H9 (cell line): ENCODE measurements at regions not wholly inside any gene's neighbourhood (a gene's known extent, or its start where the extent isn't known, plus 50 kb on each side); places are given as distances from the start of the nearest gene placed in this dataset.

Experiments
- DNase-seq: peaks from one replicate; pipeline ENCODE4 v3.0.0-alpha.2; 2017
- H2AFZ ChIP-seq: one replicate; pipeline ENCODE4 v1.6.1; 2013; ENCODE audit warnings: mild to moderate bottlenecking, low read length, control low read depth, moderate library complexity
- H2AK5ac ChIP-seq: 2 replicates; pipeline ENCODE4 v1.6.1; 2013; ENCODE audit warnings: low read length, control low read depth, mixed read lengths; ENCODE audit not compliant: insufficient read length
- H2BK120ac ChIP-seq: one replicate; pipeline ENCODE4 v1.6.1; 2013; ENCODE audit warnings: low read depth, mild to moderate bottlenecking, low read length, control low read depth, inconsistent platforms; ENCODE audit not compliant: poor library complexity, severe bottlenecking
- H2BK12ac ChIP-seq: 2 replicates; pipeline ENCODE4 v1.6.1; 2013; ENCODE audit warnings: low read length, control low read depth, mixed read lengths, low read depth; ENCODE audit not compliant: insufficient read length
- H2BK15ac ChIP-seq: 2 replicates; pipeline ENCODE4 v1.6.1; 2013; ENCODE audit warnings: low read depth, low read length, control low read depth
- H2BK20ac ChIP-seq: one replicate; pipeline ENCODE4 v1.6.1; 2013; ENCODE audit warnings: low read depth, mild to moderate bottlenecking, low read length, control low read depth, inconsistent platforms; ENCODE audit not compliant: poor library complexity, severe bottlenecking
- H2BK5ac ChIP-seq: 2 replicates; pipeline ENCODE4 v1.6.1; 2013; ENCODE audit warnings: low read length, control low read depth, mixed read lengths; ENCODE audit not compliant: insufficient read length
- H3K14ac ChIP-seq: 2 replicates; pipeline ENCODE4 v1.6.1; 2013; ENCODE audit warnings: low read length, control low read depth; ENCODE audit not compliant: insufficient read depth
- H3K18ac ChIP-seq: 2 replicates; pipeline ENCODE4 v1.6.1; 2013; ENCODE audit warnings: low read depth, mild to moderate bottlenecking, mixed read lengths, low read length, control low read depth; ENCODE audit not compliant: insufficient read length
- H3K23ac ChIP-seq: 2 replicates; pipeline ENCODE4 v1.6.1; 2013; ENCODE audit warnings: low read length, control low read depth, mixed read lengths, low read depth; ENCODE audit not compliant: insufficient read length
- H3K23me2 ChIP-seq: 2 replicates; pipeline ENCODE4 v1.6.1; 2013; ENCODE audit warnings: low read depth, mild to moderate bottlenecking, mixed read lengths, low read length, control low read depth; ENCODE audit not compliant: insufficient read length, poor library complexity, severe bottlenecking
- H3K27ac ChIP-seq: 2 replicates; pipeline ENCODE4 v1.5.1; 2013; ENCODE audit warnings: low read length, control low read depth, mixed read lengths, low read depth; ENCODE audit not compliant: insufficient read length
- H3K27me3 ChIP-seq: 2 replicates; pipeline ENCODE4 v1.6.1; 2013; ENCODE audit warnings: low read length, control low read depth, inconsistent platforms; ENCODE audit not compliant: insufficient read depth
- H3K4ac ChIP-seq: 2 replicates; pipeline ENCODE4 v1.6.1; 2013; ENCODE audit warnings: low read depth, mild to moderate bottlenecking, control low read depth, inconsistent platforms, low read length, moderate library complexity
- H3K4me1 ChIP-seq: 2 replicates; pipeline ENCODE4 v1.6.1; 2013; ENCODE audit warnings: low read length, control low read depth, inconsistent platforms; ENCODE audit not compliant: insufficient read depth
- H3K4me2 ChIP-seq: 2 replicates; pipeline ENCODE4 v1.6.1; 2013; ENCODE audit warnings: low read length, control low read depth, mixed read lengths; ENCODE audit not compliant: insufficient read length, insufficient read depth
- H3K56ac ChIP-seq: 2 replicates; pipeline ENCODE4 v1.6.1; 2013; ENCODE audit warnings: low read depth, mild to moderate bottlenecking, mixed read lengths, low read length, control low read depth; ENCODE audit not compliant: insufficient read length
- H3K79me1 ChIP-seq: 2 replicates; pipeline ENCODE4 v1.6.1; 2013; ENCODE audit warnings: low read depth, mild to moderate bottlenecking, moderate library complexity, low read length, control low read depth, inconsistent platforms; ENCODE audit not compliant: insufficient read depth, poor library complexity, severe bottlenecking
- H3K79me2 ChIP-seq: 2 replicates; pipeline ENCODE4 v1.6.1; 2013; ENCODE audit warnings: low read length, control low read depth, inconsistent platforms; ENCODE audit not compliant: insufficient read depth
- H3K9ac ChIP-seq: 2 replicates; pipeline ENCODE4 v1.6.1; 2013; ENCODE audit warnings: low read length, control low read depth, mixed read lengths; ENCODE audit not compliant: insufficient read length; ENCODE audit errors: extremely low read depth
- H3K9me3 ChIP-seq: one replicate; pipeline ENCODE4 v1.6.1; 2013; ENCODE audit warnings: low read depth, low read length, inconsistent platforms; ENCODE audit not compliant: control insufficient read depth
- H3T11ph ChIP-seq: one replicate; pipeline ENCODE4 v1.6.1; 2013; ENCODE audit warnings: mild to moderate bottlenecking, low read length, control low read depth, inconsistent platforms
- H4K20me1 ChIP-seq: one replicate; pipeline ENCODE4 v1.6.1; 2013; ENCODE audit not compliant: control insufficient read depth, insufficient read length, insufficient read depth
- H4K5ac ChIP-seq: 2 replicates; pipeline ENCODE4 v1.6.1; 2013; ENCODE audit warnings: low read depth, mild to moderate bottlenecking, mixed read lengths, low read length, control low read depth; ENCODE audit not compliant: insufficient read length
- H4K8ac ChIP-seq: replicated peaks from 2 replicates; pipeline ENCODE4 v1.6.1; 2013; ENCODE audit warnings: low read length, control low read depth, mixed read lengths, low read depth; ENCODE audit not compliant: insufficient read length
- H4K91ac ChIP-seq: 2 replicates; pipeline ENCODE4 v1.6.1; 2013; ENCODE audit warnings: low read depth, mild to moderate bottlenecking, moderate library complexity, mixed read lengths, low read length, control low read depth; ENCODE audit not compliant: insufficient read length
- H3K27ac Mint-ChIP-seq, 3 experiments: 2 replicates in 2 of 3; 3 replicates in 1 of 3; pipeline ENCODE4 v1.8.0; 2020 to 2021; ENCODE audit warnings: mixed read lengths in 3 of 3, mild to moderate bottlenecking in 1 of 3, moderate library complexity in 1 of 3
- H3K27me3 Mint-ChIP-seq: 2 replicates; pipeline ENCODE4 v1.8.0; 2021; ENCODE audit warnings: low read depth, mild to moderate bottlenecking, moderate library complexity, mixed read lengths
- H3K36me3 Mint-ChIP-seq, 3 experiments: 2 replicates in 2 of 3; 3 replicates in 1 of 3; pipeline ENCODE4 v1.8.0; 2020 to 2021; ENCODE audit warnings: low read depth in 3 of 3, mixed read lengths in 3 of 3; ENCODE audit not compliant: insufficient read depth in 1 of 3
- H3K4me1 Mint-ChIP-seq, 2 experiments: 2 replicates each; pipeline ENCODE4 v1.8.0; 2020; ENCODE audit warnings: mixed read lengths in 2 of 2
- H3K4me3 Mint-ChIP-seq, 2 experiments: 2 replicates in 1 of 2; 3 replicates in 1 of 2; pipeline ENCODE4 v1.8.0; 2020 to 2021; ENCODE audit warnings: mild to moderate bottlenecking in 2 of 2, mixed read lengths in 2 of 2, moderate library complexity in 1 of 2
- H3K9me3 Mint-ChIP-seq, 2 experiments: 2 replicates in 1 of 2; 3 replicates in 1 of 2; pipeline ENCODE4 v1.8.0; 2020; ENCODE audit warnings: mild to moderate bottlenecking in 2 of 2, mixed read lengths in 2 of 2, moderate library complexity in 1 of 2
- CTCF ChIP-seq: fragments of 200-600 bp; sonication (generic); conservative IDR thresholded peaks from 3 replicates; pipeline ENCODE4 v1.8.0; 2021; ENCODE audit warnings: antibody characterized with exemption, mild to moderate bottlenecking
- WGBS: extraction: QIAGEN DNeasy Blood & Tissue Kit; methylation state at CpG from one replicate; pipeline ENCODE4 v1.1.7; 2013; ENCODE audit warnings: missing lambda C conversion rate, low lambda C conversion rate, mixed read lengths; ENCODE audit not compliant: insufficient read length; ENCODE audit errors: extremely low coverage; 5-methylcytosine and 5-hydroxymethylcytosine counted together

GRCh38 chr14:106620368-106620767 lies 1094.0 kb downstream of the TMEM121 start:
- H3K79me2 ChIP-seq, result no peaks in the 10 kb centered on the region

More at GRCh38 chr14:106620368-106620767, 1094.0 kb downstream of the TMEM121 start:
- Histone ChIP-seq H3K14ac (no peak overlapping the region), H3K9me3 (peaks cover 94% of the 10 kb centered on the region), H4K20me1 (no peaks in the 10 kb centered on the region), H3T11ph (no peak overlapping the region), H3K18ac (no peak overlapping the region), H4K5ac (no peak overlapping the region), H3K4ac (no peak overlapping the region), H3K23me2 (no peaks in the 10 kb centered on the region), H3K27ac (no peak overlapping the region), H4K91ac (no peak overlapping the region), H2BK20ac (no peak overlapping the region), H3K4me1 (no peaks in the 10 kb centered on the region), H4K8ac (no peak overlapping the region), H3K23ac (no peak overlapping the region), H2BK5ac (no peak overlapping the region), H2AK5ac (no peak overlapping the region), H3K27me3 (no peaks in the 10 kb centered on the region), H2BK120ac (no peak overlapping the region), H3K56ac (no peak overlapping the region), H2AFZ (no peak overlapping the region), H2BK15ac (no peak overlapping the region), H3K79me1 (no peaks in the 10 kb centered on the region), H3K4me2 (no peak overlapping the region), H3K9ac (no peak overlapping the region), H2BK12ac (no peak overlapping the region)
- no peaks in the 10 kb centered on the region for H3K4me1 Mint-ChIP-seq
- no peak for TF ChIP-seq CTCF
- H3K4me3 Mint-ChIP-seq, result no peak overlapping the region
- peaks cover 92 to 94% of the 10 kb centered on the region in 2 experiments for H3K9me3 Mint-ChIP-seq
- WGBS, result no CpG with 5 or more reads among the region's 2 CpGs
- peaks cover 12 to 35% (median 23%) of the 10 kb centered on the region in 3 experiments; a peak in 6 of 7 replicates for H3K36me3 Mint-ChIP-seq
- peaks cover 4% of the 10 kb centered on the region; the same call in 1 of the 2 replicates for H3K27me3 Mint-ChIP-seq
- H3K27ac Mint-ChIP-seq, result no peak overlapping the region
- no peak for DNase-seq
